Fibroblast of lung (primary cell): ENCODE measurements at regions not wholly inside any gene's neighbourhood (a gene's known extent, or its start where the extent isn't known, plus 50 kb on each side); places are given as distances from the start of the nearest gene placed in this dataset.

Experiments
- EZH2 ChIP-seq: IDR thresholded peaks from 2 replicates; pipeline ENCODE4 v1.5.1; 2012; ENCODE audit warnings: low read length, control low read depth, mild to moderate bottlenecking; ENCODE audit errors: missing control alignments
- TF ChIP-seq, protein P1 (sequence below), 2 donors: IDR thresholded peaks in 1 of 2; conservative IDR thresholded peaks in 1 of 2; 1 replicate in 1 of 2; 2 replicates in 1 of 2; pipeline ENCODE4 v1.5.1; 2011 to 2012; ENCODE audit warnings: low read length in 2 of 2, control low read depth in 1 of 2, inconsistent platforms in 1 of 2, low read depth in 1 of 2, mild to moderate bottlenecking in 1 of 2

DNA sequence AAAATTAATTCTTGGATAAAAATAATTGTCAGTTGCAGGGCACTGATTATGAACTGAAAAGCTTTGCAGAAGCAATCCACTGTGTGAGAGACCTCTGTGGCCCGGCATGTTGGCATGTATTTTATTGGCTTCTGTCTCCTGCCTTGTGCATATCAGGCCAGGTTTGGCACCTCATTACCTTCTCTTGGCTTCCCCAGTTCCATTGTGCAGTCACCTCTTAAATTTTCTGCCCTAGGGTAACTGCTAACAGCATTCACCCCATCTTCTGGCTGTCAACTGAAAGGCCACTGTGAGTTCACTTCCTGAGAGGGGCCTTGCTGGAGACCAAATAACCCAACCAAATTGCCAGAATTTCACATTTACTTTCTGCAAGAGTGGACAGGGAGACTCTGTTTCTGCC is 92.7 kb upstream of the RARB start:
- TF ChIP-seq EZH2 = no peak
- TF ChIP-seq, protein P1, sequence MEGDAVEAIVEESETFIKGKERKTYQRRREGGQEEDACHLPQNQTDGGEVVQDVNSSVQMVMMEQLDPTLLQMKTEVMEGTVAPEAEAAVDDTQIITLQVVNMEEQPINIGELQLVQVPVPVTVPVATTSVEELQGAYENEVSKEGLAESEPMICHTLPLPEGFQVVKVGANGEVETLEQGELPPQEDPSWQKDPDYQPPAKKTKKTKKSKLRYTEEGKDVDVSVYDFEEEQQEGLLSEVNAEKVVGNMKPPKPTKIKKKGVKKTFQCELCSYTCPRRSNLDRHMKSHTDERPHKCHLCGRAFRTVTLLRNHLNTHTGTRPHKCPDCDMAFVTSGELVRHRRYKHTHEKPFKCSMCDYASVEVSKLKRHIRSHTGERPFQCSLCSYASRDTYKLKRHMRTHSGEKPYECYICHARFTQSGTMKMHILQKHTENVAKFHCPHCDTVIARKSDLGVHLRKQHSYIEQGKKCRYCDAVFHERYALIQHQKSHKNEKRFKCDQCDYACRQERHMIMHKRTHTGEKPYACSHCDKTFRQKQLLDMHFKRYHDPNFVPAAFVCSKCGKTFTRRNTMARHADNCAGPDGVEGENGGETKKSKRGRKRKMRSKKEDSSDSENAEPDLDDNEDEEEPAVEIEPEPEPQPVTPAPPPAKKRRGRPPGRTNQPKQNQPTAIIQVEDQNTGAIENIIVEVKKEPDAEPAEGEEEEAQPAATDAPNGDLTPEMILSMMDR (conservative IDR thresholded peaks at IDR 0.05 in 1 of 2, IDR thresholded peaks at IDR 0.05 in 1 of 2; ENCODE audit: low read depth in 1 of 2, low read length in 2 of 2) = no peak
